HG02759 (cell line): ENCODE measurements at regions not wholly inside any gene's neighbourhood (a gene's known extent, or its start where the extent isn't known, plus 50 kb on each side); places are given as distances from the start of the nearest gene placed in this dataset.
"Not testable (repeated sequence)": the region's sequence is repeated elsewhere in the genome, so short reads cannot be mapped to it uniquely, and the experiment has no call there.

Experiments
- ATAC-seq: cut with Tn5 transposase; IDR thresholded peaks from one replicate; pipeline ENCODE4 v1.9.1; 2021; ENCODE audit warnings: mild to moderate bottlenecking, moderate library complexity; ENCODE audit not compliant: unreplicated experiment

- ATAC-seq, result no peak
Measured at GRCh38 chr14:84065811-84066210, 1464.1 kb upstream of the FLRT2 start.

GRCh38 chr14:84068288-84068687 is 1461.7 kb upstream of the FLRT2 start:
- no peak for ATAC-seq

DNA sequence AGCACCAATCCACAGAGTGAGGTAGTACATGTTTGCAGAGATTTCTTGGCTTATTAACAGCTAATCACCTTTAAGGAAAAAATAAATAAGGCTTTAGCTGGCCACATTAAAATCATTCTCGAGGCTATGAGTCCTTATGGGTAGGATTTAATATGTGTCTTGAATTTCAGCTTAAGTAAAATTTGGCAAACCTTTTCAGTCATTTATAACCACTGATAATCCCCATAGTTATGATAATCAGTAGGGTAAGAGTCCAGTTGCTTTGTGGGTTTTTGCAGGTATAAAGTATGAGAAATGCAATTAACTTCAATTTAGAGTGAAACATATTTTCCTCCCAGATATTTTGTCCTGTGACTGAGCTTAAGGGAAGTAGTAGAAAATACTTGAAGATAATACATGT is 1458.9 kb upstream of the FLRT2 start:
- no peak for ATAC-seq

GRCh38 chr14:84074626-84075025 is 1455.3 kb upstream of the FLRT2 start:
- no peak for ATAC-seq

DNA sequence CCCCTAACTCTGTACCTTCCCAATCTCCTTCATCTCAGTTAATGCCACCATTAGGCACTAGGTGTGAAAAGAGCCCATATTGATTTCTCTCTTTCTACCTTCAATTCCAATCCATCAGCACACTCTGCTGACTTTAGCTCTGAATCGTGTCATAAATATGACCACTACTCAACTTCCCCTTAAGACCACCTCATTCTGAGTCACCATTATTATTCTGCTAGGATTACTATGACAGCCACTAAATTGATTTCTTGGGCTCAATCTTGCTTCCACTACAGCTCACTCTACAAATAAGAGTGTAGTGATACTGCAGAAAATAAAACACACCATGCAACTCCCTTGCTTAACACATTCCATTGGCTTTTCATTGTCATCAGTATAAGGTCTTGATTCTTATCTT is 1449.0 kb upstream of the FLRT2 start:
- no peak for ATAC-seq

- ATAC-seq, result no peak
Measured at GRCh38 chr14:84084056-84084630, 1445.8 kb upstream of the FLRT2 start.

DNA sequence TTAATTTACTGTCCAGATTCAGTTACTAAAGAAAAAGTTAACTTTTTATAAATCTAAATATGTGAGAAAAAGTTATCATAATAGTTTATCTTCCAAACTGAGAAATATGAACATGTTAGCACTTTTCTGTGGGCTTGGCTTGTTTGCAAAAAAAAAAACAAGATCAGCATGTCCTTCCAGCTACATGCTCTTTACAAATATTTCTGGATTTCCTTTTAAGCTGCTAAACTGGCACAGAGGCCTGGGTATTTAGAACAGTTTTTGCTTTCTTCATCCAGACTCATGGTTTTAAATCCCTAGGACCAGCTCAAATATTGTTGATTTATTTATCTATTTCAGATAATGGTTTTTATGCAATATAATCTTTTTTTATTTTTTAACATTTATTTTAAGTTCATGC is 1444.5 kb upstream of the FLRT2 start:
- no peak for ATAC-seq

DNA sequence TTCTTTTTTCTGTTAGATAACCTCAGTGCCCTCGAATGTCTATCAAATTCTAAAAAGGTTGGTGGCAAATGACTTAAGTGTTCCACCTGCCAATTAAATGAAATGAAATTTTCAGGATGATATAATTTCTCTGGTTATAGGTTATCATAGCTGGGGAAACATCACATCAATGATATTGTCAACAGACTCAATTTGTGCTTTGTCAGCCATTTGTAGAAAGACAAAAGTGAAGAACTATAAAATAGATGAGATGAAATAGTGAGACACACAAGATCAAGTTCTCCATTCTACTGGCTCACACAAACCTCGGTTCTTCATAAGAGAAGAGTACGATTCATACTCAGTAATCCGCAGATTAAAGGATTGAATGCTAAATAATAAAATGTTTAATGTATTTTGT is 1443.2 kb upstream of the FLRT2 start:
- no peak for ATAC-seq

GRCh38 chr14:84087986-84088531 is 1441.9 kb upstream of the FLRT2 start:
- ATAC-seq, result no peak

DNA sequence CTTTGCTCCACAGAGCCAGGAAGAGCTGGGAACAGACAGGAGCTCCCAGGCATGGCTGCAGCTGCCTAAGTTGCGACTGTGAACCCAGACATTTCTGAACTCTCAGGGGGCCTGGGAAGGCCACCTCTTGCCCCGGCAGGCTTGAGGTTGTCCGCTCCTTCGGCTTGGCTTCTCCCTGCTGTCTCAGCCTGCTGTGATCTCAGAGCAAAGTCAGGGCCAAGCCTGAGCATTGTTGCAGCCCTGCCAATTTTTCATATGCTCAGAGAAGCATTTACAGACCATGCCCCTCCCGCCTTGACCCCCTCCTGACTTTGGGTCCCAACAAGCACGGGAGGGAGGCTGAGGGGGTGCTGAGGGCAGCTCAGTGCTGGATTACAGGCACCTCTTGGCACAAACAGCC is 1439.1 kb upstream of the FLRT2 start:
- ATAC-seq, result no peak

DNA sequence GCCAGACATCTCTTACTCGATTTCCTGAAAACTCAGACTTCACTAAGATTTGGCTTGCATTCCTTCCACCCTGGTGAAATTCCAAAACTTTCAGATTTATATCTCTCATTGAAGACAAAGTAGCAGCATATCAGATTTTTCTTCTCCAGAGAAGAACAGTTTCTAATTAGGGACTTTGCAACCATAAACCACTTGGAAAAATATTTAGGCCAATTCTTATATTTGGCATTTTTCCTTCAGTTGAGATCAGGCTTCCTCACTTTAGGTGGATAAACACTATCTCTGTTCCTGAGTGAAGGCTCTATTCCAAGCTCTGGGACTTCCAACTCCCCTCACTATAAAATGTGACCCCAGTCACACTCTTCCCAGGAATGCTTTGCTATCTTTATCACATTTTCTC is 1434.3 kb upstream of the FLRT2 start:
- ATAC-seq, result no peak

DNA sequence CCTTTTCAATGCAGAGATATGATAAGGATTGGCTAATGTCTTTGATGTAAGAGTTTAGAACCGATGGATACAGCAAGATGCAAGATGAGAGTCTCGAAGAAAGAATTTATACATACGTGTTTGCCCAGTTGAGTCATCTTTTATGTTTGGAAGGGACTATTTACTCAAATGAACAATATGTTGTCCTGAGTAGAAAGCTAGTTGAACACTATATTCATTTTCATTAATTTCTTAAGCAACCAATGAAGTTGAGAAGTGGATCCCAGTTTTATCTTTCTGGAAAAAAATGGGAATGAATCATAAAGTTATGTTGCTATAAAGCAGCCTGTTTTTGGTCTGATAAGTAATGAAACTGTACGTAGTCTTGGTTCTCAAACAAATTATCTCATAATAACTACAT is 1431.7 kb upstream of the FLRT2 start:
- no peak for ATAC-seq

DNA sequence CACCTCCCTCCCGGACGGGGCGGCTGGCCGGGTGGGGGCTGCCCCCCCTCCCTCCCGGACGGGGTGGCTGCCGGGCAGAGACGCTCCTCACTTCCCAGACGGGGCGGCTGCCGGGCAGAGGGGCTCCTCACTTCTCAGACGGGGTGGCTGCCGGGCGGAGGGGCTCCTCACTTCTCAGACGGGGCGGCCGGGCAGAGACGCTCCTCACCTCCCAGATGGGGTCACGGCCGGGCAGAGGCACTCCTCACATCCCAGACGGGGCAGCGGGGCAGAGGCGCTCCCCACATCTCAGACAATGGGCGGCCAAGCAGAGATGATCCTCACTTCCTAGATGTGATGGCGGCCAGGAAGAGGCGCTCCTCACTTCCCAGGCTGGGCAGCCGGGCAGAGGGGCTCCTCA is 1430.4 kb upstream of the FLRT2 start:
- not testable (repeated sequence) for ATAC-seq

DNA sequence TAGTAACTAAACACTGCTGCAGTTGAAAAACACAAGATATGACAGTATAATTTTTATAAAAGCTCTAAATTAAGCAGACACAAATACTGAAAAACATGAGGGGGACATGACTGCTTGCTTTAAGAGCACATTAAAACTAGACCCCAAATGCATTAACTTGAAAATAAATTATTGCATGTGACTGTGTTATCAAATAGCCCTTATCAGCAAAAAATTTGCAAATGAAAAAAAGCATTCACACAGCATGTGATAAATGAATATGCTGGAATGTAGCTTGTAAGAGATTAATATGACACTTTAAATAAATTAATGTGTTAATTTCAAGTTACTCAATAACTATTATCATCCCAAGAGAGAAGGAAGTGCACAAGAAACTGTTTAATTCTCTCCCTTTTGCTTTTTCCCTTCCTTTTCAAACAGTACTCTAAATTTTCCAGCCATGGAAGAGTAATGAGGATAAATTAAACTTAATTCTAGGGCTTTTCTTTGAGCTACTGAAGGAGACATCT is 1422.1 kb upstream of the FLRT2 start:
- ATAC-seq, result no peak

GRCh38 chr14:84108746-84109457 is 1421.0 kb upstream of the FLRT2 start:
- no peak for ATAC-seq

- ATAC-seq, result no peak
Measured at GRCh38 chr14:84112589-84112988, 1417.4 kb upstream of the FLRT2 start.

DNA sequence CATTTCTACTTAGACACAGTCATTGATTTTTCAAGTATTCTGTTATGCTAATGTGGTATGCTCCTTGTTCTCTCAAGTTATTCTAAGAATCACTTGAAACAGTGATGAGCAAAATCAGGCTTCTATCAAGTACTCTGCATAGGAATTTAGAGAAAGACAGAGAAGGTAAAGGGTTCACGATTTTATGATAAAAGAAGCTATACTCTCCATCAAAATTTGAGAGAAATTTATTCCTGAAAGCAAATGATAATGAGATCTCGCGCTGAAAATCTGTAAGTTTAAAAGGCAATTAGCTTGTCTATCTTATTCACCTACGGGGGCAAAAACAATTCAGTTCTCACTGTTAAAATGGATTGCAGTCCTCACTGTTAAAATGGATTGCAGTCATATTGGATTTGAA is 1404.3 kb upstream of the FLRT2 start:
- ATAC-seq, result no peak

GRCh38 chr14:84127495-84127894 is 1402.4 kb upstream of the FLRT2 start:
- no peak for ATAC-seq

- no peak for ATAC-seq
Measured at GRCh38 chr14:84128050-84128449, 1401.9 kb upstream of the FLRT2 start.

DNA sequence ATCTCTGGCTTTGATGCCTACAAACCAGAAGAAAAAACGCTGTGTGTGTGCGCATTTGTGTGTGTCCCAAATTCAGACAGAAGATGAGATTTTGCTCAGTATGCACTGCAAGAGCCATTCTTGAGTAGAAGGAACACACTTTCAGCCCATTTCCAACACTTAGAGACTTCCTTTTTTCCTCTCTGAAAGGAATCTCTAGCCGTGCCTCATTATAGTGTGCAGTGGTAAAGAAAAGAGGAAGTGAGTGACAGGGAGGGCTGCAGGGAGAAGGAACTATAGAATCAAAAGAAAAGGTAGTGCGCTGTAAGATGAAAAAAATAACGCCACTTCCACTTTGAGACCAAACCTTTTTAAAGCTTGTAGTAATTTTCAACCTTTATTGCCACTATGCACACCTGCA is 1400.9 kb upstream of the FLRT2 start:
- ATAC-seq, result no peak

DNA sequence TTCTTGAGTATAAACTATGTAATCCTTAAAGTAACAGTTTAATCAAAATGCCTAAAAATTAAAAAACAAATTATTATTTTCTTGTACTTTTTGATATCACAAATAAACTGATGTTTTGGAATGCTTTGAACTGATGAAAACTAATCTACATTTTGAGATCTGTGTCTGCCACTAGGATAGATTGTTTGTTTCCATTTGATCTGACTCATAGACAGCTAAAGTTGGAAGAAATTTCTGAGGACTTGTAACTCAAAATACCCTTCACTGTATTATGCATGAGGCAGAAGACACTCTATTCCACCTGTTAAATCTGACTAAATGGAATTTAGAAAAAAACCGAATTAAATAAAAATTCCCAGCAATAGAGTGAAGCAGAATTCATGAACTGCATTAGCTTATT is 1400.0 kb upstream of the FLRT2 start:
- ATAC-seq, result no peak

DNA sequence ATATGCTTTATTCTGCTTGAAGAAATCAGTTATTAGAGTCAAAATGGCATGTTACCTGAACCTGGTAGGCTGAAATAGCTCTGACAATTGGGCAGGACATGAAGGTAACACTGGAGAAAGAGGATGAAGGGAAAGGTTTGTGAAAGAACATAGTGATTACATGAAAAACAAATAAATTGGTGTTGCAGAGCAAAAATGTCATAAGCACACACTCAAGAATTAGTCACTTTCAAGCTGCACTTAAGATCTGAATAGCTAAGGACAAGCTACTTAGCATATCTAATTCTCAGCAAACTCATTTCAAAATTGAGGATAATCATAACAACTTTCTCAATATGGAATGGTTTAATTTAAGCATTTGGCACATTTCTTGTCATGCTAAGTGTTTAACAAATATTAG is 1398.0 kb upstream of the FLRT2 start:
- ATAC-seq, result no peak

DNA sequence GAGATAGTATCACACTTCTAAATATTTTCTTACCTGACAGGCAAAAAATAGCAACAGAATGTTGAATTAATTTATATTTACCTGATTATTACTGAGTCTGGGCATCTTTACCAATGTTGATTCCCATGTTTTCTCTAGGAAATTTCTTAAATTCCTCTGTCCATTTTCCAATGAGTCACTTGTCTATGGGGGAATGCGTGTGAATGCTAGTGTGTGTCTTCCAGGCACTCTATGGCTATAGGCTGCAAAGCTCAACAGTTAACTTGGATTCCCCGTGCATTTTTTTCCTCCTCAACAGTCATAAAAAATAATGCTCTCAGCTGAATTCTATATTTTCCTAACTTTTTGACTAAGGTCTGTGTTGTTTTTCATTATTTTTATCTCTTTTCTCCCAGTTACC is 1385.8 kb upstream of the FLRT2 start:
- ATAC-seq, result no peak
